Calu3 (cell line): ENCODE measurements at regions not wholly inside any gene's neighbourhood (a gene's known extent, or its start where the extent isn't known, plus 50 kb on each side); places are given as distances from the start of the nearest gene placed in this dataset.
A peak's percentile ranks its signal among the peaks of the same experiment; 100 is the strongest.

ENCODE experiments used
- BruUV-seq: library from RNA; stranded (reverse); fragments of 400-500 nt; replicated peaks from 2 replicates; lab custom pipeline; 2021; lab: Mats Ljungman, UMichigan
- CTCF ChIA-PET: fragments of 300-600 bp; sonication (Branson Sonifier 250); formaldehyde crosslinking; loops from one replicate; lab custom pipeline; 2022; ENCODE audit warnings: antibody characterized with exemption; lab: Charles Lee
- DNase-seq: peaks from one replicate; pipeline ENCODE4 v3.0.0; 2022
- H3K27ac Mint-ChIP-seq: one replicate; pipeline ENCODE4 v1.8.0; 2022; ENCODE audit warnings: mixed read lengths; ENCODE audit not compliant: unreplicated experiment
- H3K27me3 Mint-ChIP-seq: one replicate; pipeline ENCODE4 v1.8.0; 2022; ENCODE audit warnings: mixed read lengths; ENCODE audit not compliant: unreplicated experiment
- H3K36me3 Mint-ChIP-seq: one replicate; pipeline ENCODE4 v1.8.0; 2022; ENCODE audit warnings: mild to moderate bottlenecking, moderate library complexity, mixed read lengths; ENCODE audit not compliant: insufficient read depth, unreplicated experiment
- H3K4me1 Mint-ChIP-seq: one replicate; pipeline ENCODE4 v1.8.0; 2022; ENCODE audit warnings: mild to moderate bottlenecking, low read depth, mixed read lengths; ENCODE audit not compliant: unreplicated experiment
- H3K4me3 Mint-ChIP-seq: one replicate; pipeline ENCODE4 v1.8.0; 2022; ENCODE audit warnings: mild to moderate bottlenecking, low read depth, moderate library complexity, mixed read lengths; ENCODE audit not compliant: unreplicated experiment
- H3K9me3 Mint-ChIP-seq: one replicate; pipeline ENCODE4 v1.8.0; 2022; ENCODE audit warnings: low read depth, mixed read lengths; ENCODE audit not compliant: unreplicated experiment
- CTCF ChIP-seq: fragments of 200-600 bp; IDR thresholded peaks from one replicate; pipeline ENCODE4 v1.8.0; 2022; ENCODE audit warnings: antibody characterized with exemption; ENCODE audit not compliant: unreplicated experiment
- intact Hi-C: fragments of 100-400 bp; cut with micrococcal nuclease; formaldehyde crosslinking; loops from one replicate; pipeline ENCODE4 v1.10.0; 2022; ENCODE audit not compliant: unreplicated experiment

- intact Hi-C loops: no loop called here
Measured at GRCh38 chr5:173456181-173456580, 128.0 kb upstream of the STC2 start.

GRCh38 chr5:173455599-173455957, 127.4 kb upstream of the STC2 start:
- intact Hi-C loops: loop anchor here (2.0 kb wide), 1 partner anchor 127 kb away; the partner anchor contains the start of gene STC2
- H3K27ac Mint-ChIP-seq: peak overlapping the region; percentile 86
- no peak for DNase-seq
- no peaks in the 10 kb centered on the region for H3K27me3 Mint-ChIP-seq
- CTCF ChIA-PET: interaction anchor here (4.0 kb wide), 1 partner anchor 17 kb away, joined by 13 read pairs; no protein-coding TSS in a partner anchor
- peak overlapping the region; percentile 25 for H3K4me3 Mint-ChIP-seq
- no peak for TF ChIP-seq CTCF
- peaks cover 63% of the 10 kb centered on the region for H3K4me1 Mint-ChIP-seq
- BruUV-seq: no TSS peak
- no peaks in the 10 kb centered on the region for H3K9me3 Mint-ChIP-seq
- H3K36me3 Mint-ChIP-seq: peaks cover 16% of the 10 kb centered on the region

More at GRCh38 chr5:173456181-173456580, 128.0 kb upstream of the STC2 start:
- no peak for DNase-seq
- Mint-ChIP-seq H3K27me3 (no peaks in the 10 kb centered on the region), H3K27ac (peak overlapping the region; percentile 53), H3K4me1 (peaks cover 63% of the 10 kb centered on the region), H3K4me3 (no peak overlapping the region), H3K9me3 (no peaks in the 10 kb centered on the region), H3K36me3 (peaks cover 16% of the 10 kb centered on the region)
- CTCF ChIA-PET: no interaction called here
- no TSS peak for BruUV-seq
- TF ChIP-seq CTCF: no peak

- CTCF ChIA-PET: interaction anchor here (4.0 kb wide), 1 partner anchor 18 kb away, joined by 13 read pairs; no protein-coding TSS in a partner anchor
- intact Hi-C loops: loop anchor here (2.0 to 5.0 kb wide), 2 partner anchors 117 to 126 kb away; partner anchors contain the start of gene STC2
- TSS peak; percentile 84 for BruUV-seq
- DNase-seq: peak; percentile 30
- Mint-ChIP-seq H3K9me3 (no peaks in the 10 kb centered on the region), H3K27ac (peak overlapping the region; percentile 86), H3K36me3 (peaks cover 16% of the 10 kb centered on the region), H3K4me1 (peaks cover 63% of the 10 kb centered on the region), H3K27me3 (no peaks in the 10 kb centered on the region), H3K4me3 (peak overlapping the region; percentile 25)
- no peak for TF ChIP-seq CTCF
Measured at GRCh38 chr5:173454736-173455598, 126.8 kb upstream of the STC2 start.

- H3K4me3 Mint-ChIP-seq: no peak overlapping the region
- H3K4me1 Mint-ChIP-seq: peaks cover 63% of the 10 kb centered on the region
- intact Hi-C loops: loop anchor here (2.0 to 5.0 kb wide), 2 partner anchors 118 to 126 kb away; partner anchors contain the start of gene STC2
- H3K27ac Mint-ChIP-seq: peak overlapping the region; percentile 86
- no peaks in the 10 kb centered on the region for H3K9me3 Mint-ChIP-seq
- CTCF ChIA-PET: interaction anchor here (4.0 kb wide), 1 partner anchor 18 kb away, joined by 13 read pairs; no protein-coding TSS in a partner anchor
- TF ChIP-seq CTCF: no peak
- H3K36me3 Mint-ChIP-seq: peaks cover 16% of the 10 kb centered on the region
- no TSS peak for BruUV-seq
- H3K27me3 Mint-ChIP-seq: no peaks in the 10 kb centered on the region
- no peak for DNase-seq
Measured at GRCh38 chr5:173454361-173454735, 126.1 kb upstream of the STC2 start.
